RPMI7951 (cell line): ENCODE measurements at regions not wholly inside any gene's neighbourhood (a gene's known extent, or its start where the extent isn't known, plus 50 kb on each side); places are given as distances from the start of the nearest gene placed in this dataset.

ENCODE experiments used
- DNase-seq: peaks from one replicate; pipeline ENCODE4 v3.0.0-alpha.2; 2012; ENCODE audit warnings: low read depth

DNA sequence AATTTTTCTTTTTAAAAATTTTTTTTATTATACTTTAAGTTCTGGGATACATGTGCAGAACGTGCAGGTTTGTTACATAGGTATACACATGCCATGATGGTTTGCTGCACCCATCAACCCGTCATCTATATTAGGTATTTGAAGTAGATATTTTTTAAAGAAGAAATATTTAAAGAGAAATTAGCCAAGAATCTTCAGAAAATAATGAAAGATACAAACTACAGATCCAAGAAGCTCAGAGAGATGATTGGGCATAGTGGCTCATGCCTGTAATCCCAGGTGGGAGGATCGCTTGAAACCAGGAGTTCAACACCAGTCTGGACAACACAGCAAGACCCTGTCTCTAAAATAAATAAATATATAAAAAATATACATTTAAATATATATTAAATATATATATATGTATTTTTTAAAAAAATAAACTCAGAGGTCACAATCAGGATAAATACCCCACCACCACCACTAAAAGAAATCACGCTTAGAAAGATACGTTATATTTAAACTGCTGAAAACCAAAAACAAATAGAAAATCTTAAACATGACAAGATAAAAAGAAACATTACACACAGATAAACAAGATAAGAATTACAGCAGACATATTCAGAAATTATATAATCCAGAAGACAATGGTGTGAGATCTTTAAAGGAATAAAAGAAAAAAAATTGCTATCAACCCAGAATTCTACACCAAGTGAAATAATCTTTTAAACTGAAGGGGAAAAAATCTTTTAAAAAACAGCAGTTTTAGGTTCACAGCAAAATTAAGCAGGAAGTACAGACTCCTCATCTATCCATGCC lies 57.5 kb downstream of the CSF2 start:
- DNase-seq: no peak

DNA sequence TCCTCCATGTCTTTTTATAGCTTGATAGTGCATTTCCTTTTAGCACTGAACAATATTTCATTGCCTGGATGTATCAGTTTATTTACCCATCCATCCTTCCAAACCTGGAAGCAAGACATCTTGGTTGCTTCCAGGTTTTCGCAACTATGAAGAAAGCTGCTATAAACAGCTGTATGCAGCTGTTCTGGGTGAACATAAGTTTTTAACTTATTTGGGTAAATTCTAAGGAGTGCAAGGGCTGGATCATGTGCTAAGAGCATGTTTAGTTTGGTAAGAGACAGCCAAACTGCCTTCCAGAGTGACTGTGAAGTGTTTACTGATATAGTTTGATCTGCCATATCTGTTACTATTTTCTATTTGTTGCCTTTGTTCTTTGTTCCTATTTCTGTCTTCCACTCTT lies 58.5 kb downstream of the CSF2 start:
- no peak for DNase-seq

DNA sequence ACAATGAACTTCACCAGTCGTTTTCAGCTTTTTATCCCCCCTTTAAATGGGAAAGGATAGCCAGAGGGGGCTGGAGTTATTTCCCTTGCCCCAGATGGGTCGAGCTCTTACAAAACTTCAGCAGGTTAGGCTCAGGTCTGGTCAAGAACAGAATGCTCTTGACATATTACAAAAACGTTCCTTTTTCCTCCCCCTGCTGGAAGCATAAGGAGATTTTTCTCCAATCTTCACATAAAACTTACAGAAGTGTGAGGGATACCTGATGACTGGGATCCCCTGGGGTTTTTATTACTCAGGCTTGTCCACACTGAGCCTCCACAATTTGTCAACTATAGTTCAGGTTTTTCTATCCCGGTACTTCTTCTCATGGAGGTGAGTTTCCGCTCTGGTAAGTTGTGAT lies 60.8 kb downstream of the CSF2 start:
- peak; percentile 47 for DNase-seq

DNA sequence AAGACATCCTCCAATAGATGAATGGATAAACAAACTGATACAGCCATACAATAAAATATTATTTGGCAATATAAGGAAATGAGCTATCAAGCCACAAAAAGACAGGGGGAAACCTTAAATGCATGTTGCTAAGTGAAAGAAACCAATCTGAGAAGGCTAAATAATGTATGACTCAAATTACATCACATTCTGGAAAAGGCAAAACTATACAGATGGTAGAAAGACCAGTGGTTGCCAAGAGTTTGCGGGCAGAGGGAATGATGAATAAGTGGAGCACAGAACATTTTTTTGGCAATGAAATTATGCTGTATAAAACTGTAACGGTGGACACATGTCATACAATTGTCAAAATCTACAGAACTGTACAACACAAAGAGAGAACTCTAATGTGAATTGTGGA lies 63.3 kb downstream of the CSF2 start:
- DNase-seq: peak; percentile 89

DNA sequence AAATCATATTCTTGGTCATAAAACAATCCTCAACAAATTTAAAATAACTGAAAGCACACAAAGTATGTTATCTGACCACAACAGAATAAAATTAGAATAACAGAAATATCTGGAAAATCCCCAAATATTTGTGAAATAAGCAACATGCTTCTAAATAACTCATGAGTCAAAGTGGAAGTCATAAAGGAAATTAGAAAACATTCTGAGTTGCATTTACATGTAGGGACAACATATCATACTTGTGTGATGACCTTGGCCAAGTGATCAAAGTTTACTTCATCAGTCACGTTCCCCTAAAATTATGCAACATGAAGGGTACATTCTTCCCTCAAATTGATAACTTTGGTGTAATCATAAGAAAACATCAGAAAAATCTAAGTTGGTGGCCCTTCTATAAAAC lies 64.7 kb downstream of the CSF2 start:
- DNase-seq: no peak
